T-helper 17 cell (primary cell): ENCODE measurements at regions not wholly inside any gene's neighbourhood (a gene's known extent, or its start where the extent isn't known, plus 50 kb on each side); places are given as distances from the start of the nearest gene placed in this dataset.

Experiments used
- ATAC-seq: fragments of 150-1000 bp; cut with Tn5 transposase; 2 replicates; pipeline ENCODE4 v1.10.0; 2021; ENCODE audit warnings: mild to moderate bottlenecking, moderate library complexity
- DNase-seq, 3 donors: peaks; one replicate each; pipeline versions ENCODE4 v3.0.0 to v3.0.0-alpha.2; 2020 to 2021
- H3K9me3 ChIP-seq: one replicate; pipeline ENCODE4 v1.7.0; 2013; ENCODE audit warnings: low read length, mild to moderate bottlenecking; ENCODE audit not compliant: control insufficient read depth, poor library complexity, severe bottlenecking
- H3K27ac Mint-ChIP-seq: one replicate; pipeline ENCODE4 v1.8.0; 2022; ENCODE audit warnings: mild to moderate bottlenecking, moderate library complexity, mixed read lengths
- H3K27me3 Mint-ChIP-seq: one replicate; pipeline ENCODE4 v1.8.0; 2022; ENCODE audit warnings: mixed read lengths
- H3K36me3 Mint-ChIP-seq: one replicate; pipeline ENCODE4 v1.8.0; 2022; ENCODE audit warnings: low read depth, mixed read lengths
- H3K4me1 Mint-ChIP-seq: one replicate; pipeline ENCODE4 v1.8.0; 2022; ENCODE audit warnings: mild to moderate bottlenecking, mixed read lengths
- H3K4me3 Mint-ChIP-seq: one replicate; pipeline ENCODE4 v1.8.0; 2022; ENCODE audit warnings: mild to moderate bottlenecking, moderate library complexity, mixed read lengths

- H3K36me3 Mint-ChIP-seq: no peaks in the 10 kb centered on the region
- H3K4me1 Mint-ChIP-seq: peaks cover 8% of the 10 kb centered on the region
- DNase-seq (no peak), ATAC-seq (no peak)
- peaks cover 12% of the 10 kb centered on the region for H3K27me3 Mint-ChIP-seq
- H3K27ac Mint-ChIP-seq: no peak overlapping the region
- H3K4me3 Mint-ChIP-seq: no peak overlapping the region
- H3K9me3 ChIP-seq: no peaks in the 10 kb centered on the region
Observed at GRCh38 chr2:120953843-120954584, 218.3 kb downstream of the GLI2 start.

DNA sequence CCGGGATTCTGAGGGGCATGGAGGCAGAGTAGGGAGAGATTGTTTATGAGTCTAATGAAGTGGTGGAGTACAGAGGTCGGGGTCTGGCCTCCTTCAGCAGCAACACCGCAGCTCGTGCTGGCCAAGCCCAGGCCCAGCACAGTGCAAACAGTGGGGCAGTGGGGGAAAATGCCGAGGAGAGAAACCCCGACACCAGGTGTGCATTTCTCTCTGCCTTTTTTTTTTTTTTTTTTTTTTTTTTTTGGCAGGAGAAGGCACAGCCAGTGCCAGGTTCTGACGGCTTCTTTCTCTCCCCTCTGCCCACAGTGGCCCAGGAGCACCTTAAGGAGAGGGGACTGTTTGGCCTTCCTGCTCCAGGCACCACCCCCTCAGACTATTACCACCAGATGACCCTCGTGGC is 219.3 kb downstream of the GLI2 start:
- Mint-ChIP-seq H3K36me3 (no peaks in the 10 kb centered on the region), H3K4me1 (peaks cover 5% of the 10 kb centered on the region), H3K4me3 (no peak overlapping the region), H3K27ac (no peak overlapping the region), H3K27me3 (peaks cover 12% of the 10 kb centered on the region)
- no peak for DNase-seq
- no peaks in the 10 kb centered on the region for H3K9me3 ChIP-seq
- ATAC-seq: no peak

- DNase-seq (no peak), ATAC-seq (no peak)
- H3K9me3 ChIP-seq: no peaks in the 10 kb centered on the region
- H3K36me3 Mint-ChIP-seq: no peaks in the 10 kb centered on the region
- peaks cover 12% of the 10 kb centered on the region for H3K27me3 Mint-ChIP-seq
- no peak overlapping the region for H3K27ac Mint-ChIP-seq
- peaks cover 5% of the 10 kb centered on the region for H3K4me1 Mint-ChIP-seq
- no peak overlapping the region for H3K4me3 Mint-ChIP-seq
Observed at GRCh38 chr2:120955427-120955826, 219.8 kb downstream of the GLI2 start.

DNA sequence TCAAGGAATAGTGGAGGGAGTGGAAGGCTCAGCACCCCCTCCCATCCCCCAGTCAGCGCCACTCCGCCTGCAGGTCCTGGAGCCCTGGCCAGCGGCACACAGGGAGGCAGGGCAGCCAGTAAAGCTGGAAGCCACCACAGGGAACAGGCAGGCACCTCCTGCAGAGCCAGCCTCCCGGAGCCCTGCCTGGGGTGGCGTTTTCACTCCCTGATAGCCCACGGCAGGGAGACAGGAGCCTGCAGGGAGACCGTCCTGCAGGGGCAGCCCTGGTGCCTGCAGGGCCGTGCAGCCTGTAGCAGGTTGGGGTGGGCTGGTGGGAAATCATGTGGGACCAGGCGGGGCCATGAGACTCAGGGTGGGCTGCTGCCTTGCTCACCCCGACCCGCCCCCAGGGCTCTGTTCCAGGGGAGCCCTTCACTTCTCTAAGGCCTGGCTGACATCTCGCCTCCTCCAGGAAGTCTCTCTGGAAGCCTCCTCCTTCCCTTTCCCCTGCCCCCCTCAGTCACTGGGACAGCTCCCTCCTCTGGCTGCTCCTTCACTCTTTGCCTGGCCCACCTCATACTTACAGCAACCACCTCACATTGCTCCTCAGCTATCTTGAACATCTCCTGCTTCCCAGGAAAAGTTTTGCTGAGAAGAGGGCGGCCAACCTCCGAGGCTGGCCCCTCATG is 221.0 kb downstream of the GLI2 start:
- no peak for DNase-seq
- H3K27me3 Mint-ChIP-seq: peaks cover 7% of the 10 kb centered on the region

DNA sequence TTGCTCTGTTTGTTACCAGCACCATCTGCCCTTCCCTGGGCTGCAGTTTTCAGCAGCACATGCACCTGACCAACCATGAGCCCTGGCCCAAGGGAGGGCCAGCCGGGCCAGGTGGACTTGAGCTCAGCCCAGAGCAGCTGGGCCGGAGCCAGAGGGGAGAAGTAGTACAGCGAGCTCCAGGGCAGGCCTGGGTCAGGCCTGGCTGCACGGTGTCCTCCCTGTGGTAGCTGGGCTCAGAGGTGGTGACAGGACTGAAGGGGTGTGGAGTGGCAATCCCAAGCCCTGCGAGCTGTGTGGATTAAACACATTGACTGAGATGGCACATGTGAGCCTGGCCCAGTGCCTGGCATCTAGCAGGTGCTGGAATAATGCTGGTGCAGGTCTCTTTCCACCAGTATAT is 222.2 kb downstream of the GLI2 start:
- Mint-ChIP-seq H3K4me3 (no peak overlapping the region), H3K36me3 (no peaks in the 10 kb centered on the region), H3K27me3 (peaks cover 12% of the 10 kb centered on the region), H3K27ac (no peak overlapping the region), H3K4me1 (peaks cover 3% of the 10 kb centered on the region)
- ATAC-seq (no peak), DNase-seq (no peak)
- no peaks in the 10 kb centered on the region for H3K9me3 ChIP-seq

More for the DNA sequence above, 221.0 kb downstream of the GLI2 start:
- Mint-ChIP-seq H3K4me1 (peaks cover 3% of the 10 kb centered on the region), H3K36me3 (no peaks in the 10 kb centered on the region), H3K27ac (no peak overlapping the region), H3K4me3 (no peak overlapping the region)
- H3K9me3 ChIP-seq: no peaks in the 10 kb centered on the region
- no peak for ATAC-seq

DNA sequence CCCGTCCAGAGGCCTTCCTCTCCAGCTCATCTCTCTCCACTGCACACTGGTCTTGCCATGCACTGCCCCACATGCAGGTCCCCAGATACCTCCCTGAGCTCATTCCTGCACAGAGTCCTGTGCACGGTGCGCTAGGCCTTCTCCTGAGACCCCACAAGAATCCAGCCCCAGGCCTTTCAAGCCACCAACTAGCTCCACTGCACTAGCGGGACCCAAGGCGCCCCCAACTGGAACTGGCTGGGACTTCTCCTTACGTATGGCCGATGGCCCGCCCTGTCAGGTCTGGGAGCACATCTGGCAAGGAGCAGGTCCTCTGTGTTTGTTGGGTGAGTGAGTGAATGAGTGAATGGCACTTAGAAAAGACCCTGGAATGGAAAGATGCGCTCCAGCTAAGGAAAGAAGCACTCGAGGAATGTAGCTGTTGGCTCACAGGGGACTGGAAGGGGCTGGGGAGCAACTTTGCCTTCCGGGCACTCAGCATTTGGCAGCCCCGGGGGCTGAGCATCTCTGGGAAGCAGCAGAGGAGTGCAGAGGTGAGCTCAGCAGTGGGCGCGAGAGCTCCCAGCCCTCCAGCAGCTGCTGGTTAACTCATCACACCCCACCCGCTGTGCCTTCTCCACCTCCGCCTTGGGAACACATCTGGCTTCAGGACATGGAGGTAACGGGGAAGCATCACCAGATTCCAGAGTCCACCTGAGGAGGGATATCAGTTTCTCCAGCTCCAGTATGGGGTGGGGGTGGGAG is 223.1 kb downstream of the GLI2 start:
- Mint-ChIP-seq H3K4me1 (peaks cover 3% of the 10 kb centered on the region), H3K4me3 (no peak overlapping the region)
- DNase-seq: no peak

DNA sequence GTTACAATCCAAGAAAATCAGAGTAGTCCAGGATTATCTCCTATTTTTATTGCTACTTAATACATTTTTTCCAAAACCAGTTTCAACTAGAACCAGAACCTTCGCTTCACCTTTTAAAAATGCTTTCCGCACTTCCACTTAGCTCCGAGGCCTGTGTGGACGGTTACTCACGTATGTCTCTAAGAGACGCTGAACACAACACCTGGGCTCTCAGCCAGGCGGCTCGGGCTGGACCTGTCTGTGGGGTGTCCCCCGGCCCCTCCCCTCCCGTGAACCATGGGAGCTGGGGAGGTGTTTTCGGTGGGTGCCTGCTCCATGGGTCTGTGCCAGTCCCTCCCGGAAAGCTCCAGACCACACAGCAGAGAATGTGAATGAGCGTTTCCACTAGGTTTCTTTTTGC is 223.8 kb downstream of the GLI2 start:
- ATAC-seq: no peak
- Mint-ChIP-seq H3K4me1 (peaks cover 3% of the 10 kb centered on the region), H3K36me3 (no peaks in the 10 kb centered on the region), H3K4me3 (no peak overlapping the region), H3K27me3 (peaks cover 13% of the 10 kb centered on the region), H3K27ac (no peak overlapping the region)
- DNase-seq: no peak
- H3K9me3 ChIP-seq: no peaks in the 10 kb centered on the region

More for the DNA sequence above, 223.1 kb downstream of the GLI2 start:
- Mint-ChIP-seq H3K27ac (no peak overlapping the region), H3K36me3 (no peaks in the 10 kb centered on the region), H3K27me3 (peaks cover 12% of the 10 kb centered on the region)
- H3K9me3 ChIP-seq: no peaks in the 10 kb centered on the region
- no peak for ATAC-seq

- H3K4me1 Mint-ChIP-seq: peaks cover 3% of the 10 kb centered on the region
- no peak overlapping the region for H3K4me3 Mint-ChIP-seq
- peaks cover 18% of the 10 kb centered on the region for H3K27me3 Mint-ChIP-seq
- H3K36me3 Mint-ChIP-seq: no peaks in the 10 kb centered on the region
- no peaks in the 10 kb centered on the region for H3K9me3 ChIP-seq
- DNase-seq (no peak), ATAC-seq (no peak)
- no peak overlapping the region for H3K27ac Mint-ChIP-seq
Observed at GRCh38 chr2:120960770-120961366, 225.2 kb downstream of the GLI2 start.

DNA sequence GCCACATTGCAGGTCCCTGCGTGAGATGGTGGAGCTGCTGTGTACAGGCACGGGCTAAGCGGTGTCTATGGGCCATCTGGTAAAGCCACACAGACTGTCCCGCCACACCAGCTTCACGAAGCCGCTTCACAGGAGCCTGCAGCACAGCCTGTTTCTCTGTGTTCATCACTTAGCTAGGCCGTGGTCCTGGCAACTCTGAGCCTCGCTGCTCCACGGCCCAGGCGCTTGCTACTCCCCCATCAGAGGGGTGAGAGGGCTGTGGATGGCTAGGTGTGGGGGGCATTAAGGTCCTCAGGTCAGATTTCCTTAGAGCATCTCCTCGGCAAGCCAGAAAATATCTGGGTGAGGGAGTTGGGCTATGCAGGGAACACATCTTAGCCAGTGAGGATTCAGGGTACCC is 225.7 kb downstream of the GLI2 start:
- Mint-ChIP-seq H3K4me3 (no peak overlapping the region), H3K36me3 (no peaks in the 10 kb centered on the region), H3K4me1 (peaks cover 3% of the 10 kb centered on the region), H3K27me3 (peaks cover 18% of the 10 kb centered on the region), H3K27ac (no peak overlapping the region)
- no peak for DNase-seq
- no peak for ATAC-seq
- H3K9me3 ChIP-seq: no peaks in the 10 kb centered on the region

GRCh38 chr2:120963997-120964705 is 228.5 kb downstream of the GLI2 start:
- Mint-ChIP-seq H3K4me1 (no peaks in the 10 kb centered on the region), H3K27me3 (peaks cover 13% of the 10 kb centered on the region), H3K4me3 (no peak overlapping the region), H3K36me3 (no peaks in the 10 kb centered on the region), H3K27ac (no peak overlapping the region)
- ATAC-seq: no peak
- DNase-seq: no peak
- no peaks in the 10 kb centered on the region for H3K9me3 ChIP-seq

DNA sequence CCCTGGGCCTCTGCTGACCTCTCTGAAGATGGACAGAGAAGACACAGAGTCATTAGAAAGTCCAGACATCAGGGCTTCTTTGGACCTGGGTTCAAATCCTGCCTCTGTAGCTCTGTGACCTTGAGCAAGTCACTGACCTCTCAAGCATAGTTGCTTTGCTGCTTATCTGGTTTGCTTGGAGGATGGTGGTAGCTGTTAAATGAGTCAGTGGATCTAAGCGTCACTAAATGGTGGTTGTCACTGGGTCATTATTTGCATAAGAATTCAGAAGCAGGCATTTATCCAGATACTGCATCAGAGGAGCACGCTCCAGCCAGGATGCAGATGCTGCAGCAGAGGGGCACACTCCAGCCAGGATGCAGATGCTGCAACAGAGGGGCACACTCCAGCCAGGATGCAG is 229.2 kb downstream of the GLI2 start:
- no peak overlapping the region for H3K4me3 Mint-ChIP-seq
- H3K27ac Mint-ChIP-seq: no peak overlapping the region
- no peaks in the 10 kb centered on the region for H3K9me3 ChIP-seq
- no peaks in the 10 kb centered on the region for H3K4me1 Mint-ChIP-seq
- peaks cover 13% of the 10 kb centered on the region for H3K27me3 Mint-ChIP-seq
- ATAC-seq (no peak), DNase-seq (no peak)
- no peaks in the 10 kb centered on the region for H3K36me3 Mint-ChIP-seq

DNA sequence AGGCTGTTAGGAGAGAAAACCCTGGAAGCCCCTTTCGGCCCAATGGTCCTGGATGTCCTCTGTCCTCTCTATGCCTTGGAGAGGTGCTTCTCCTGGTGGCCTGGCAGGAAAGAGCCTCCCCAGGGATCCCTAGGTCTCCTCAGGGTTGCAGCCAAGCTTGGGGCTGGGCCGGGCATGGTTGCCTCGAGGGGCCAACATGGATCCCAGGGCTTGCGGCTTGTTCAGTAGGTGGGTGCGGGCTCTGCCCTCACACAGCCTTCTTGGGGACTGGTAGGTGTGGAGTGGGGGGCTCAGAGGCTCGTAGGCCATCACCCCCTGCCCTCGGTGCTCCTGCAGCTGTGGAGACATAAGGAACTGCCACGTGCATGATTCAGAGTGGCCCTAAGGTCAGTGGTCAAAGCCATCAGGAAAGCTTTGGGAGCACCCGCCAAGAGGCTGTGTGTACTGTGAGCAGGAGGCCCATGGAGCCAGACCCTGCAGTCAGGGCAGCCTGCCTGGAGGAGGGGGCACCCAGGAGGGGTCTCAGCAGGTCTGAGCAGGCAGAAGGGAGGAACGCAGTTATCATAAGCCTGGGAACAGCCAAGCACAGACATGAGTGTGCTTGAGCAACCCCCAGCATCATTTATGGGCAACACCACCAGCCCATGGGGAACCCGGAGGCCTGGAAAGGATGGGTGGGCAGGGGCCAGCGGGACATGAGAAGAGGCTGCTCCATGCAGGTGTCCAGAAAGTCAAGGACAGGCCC is 231.0 kb downstream of the GLI2 start:
- ATAC-seq (no peak), DNase-seq (no peak)
- Mint-ChIP-seq H3K27me3 (peaks cover 13% of the 10 kb centered on the region), H3K4me1 (no peaks in the 10 kb centered on the region), H3K4me3 (no peak overlapping the region), H3K36me3 (no peaks in the 10 kb centered on the region), H3K27ac (no peak overlapping the region)
- H3K9me3 ChIP-seq: no peaks in the 10 kb centered on the region
